Uterus (tissue), 3 donors: ENCODE measurements at regions not wholly inside any gene's neighbourhood (a gene's known extent, or its start where the extent isn't known, plus 50 kb on each side); places are given as distances from the start of the nearest gene placed in this dataset.

Experiments used
- DNase-seq, 2 donors: peaks; one replicate each; pipeline ENCODE4 v3.0.0-alpha.2; 2019 to 2020
- H3K27ac ChIP-seq, 2 donors: fragments of 200-600 bp; sonication (generic); 1 replicate in 1 of 2; 2 replicates in 1 of 2; pipeline ENCODE4 v1.5.1; 2016 to 2018
- H3K27me3 ChIP-seq, 2 donors: fragments of 200-600 bp; sonication (generic); one replicate each; pipeline ENCODE4 v1.5.1; 2018 to 2019; ENCODE audit warnings: control low read depth in 1 of 2
- H3K36me3 ChIP-seq, 2 donors: fragments of 200-600 bp; sonication (generic); one replicate each; pipeline ENCODE4 v1.5.1; 2019; ENCODE audit warnings: control low read depth in 1 of 2
- H3K4me1 ChIP-seq, 2 donors: fragments of 200-600 bp; sonication (generic); one replicate each; pipeline ENCODE4 v1.5.1; 2018 to 2019; ENCODE audit warnings: control low read depth in 1 of 2
- H3K4me3 ChIP-seq, 2 donors: fragments of 200-600 bp; sonication (generic); 1 replicate in 1 of 2; 2 replicates in 1 of 2; pipeline ENCODE4 v1.5.1; 2018 to 2019; ENCODE audit warnings: mild to moderate bottlenecking in 1 of 2
- H3K9me3 ChIP-seq, 2 donors: fragments of 200-600 bp; sonication (generic); one replicate each; pipeline ENCODE4 v1.5.1; 2019; ENCODE audit warnings: control low read depth in 1 of 2
- POLR2A ChIP-seq, 2 donors: fragments of 450-650 bp; IDR thresholded peaks; one replicate each; pipeline ENCODE4 v1.6.1; 2016; ENCODE audit warnings: antibody characterized with exemption in 2 of 2, mild to moderate bottlenecking in 1 of 2, moderate library complexity in 1 of 2
- intact Hi-C: fragments of 100-400 bp; cut with DNase I; formaldehyde crosslinking; loops from one replicate; pipeline ENCODE4 v1.15.1; 2023; ENCODE audit warnings: low total_unique reads
- TF ChIP-seq, protein P1 (sequence below), 4 experiments: fragments of 200-600 bp in 2 of 4; fragments of 450-650 bp in 2 of 4; sonication (generic) in 2 of 4; IDR thresholded peaks; one replicate each; pipeline ENCODE4 v1.5.1; 2016 to 2019; ENCODE audit warnings: antibody characterized with exemption in 4 of 4, mild to moderate bottlenecking in 2 of 4, moderate library complexity in 1 of 4
- donor health status: DM: yes; HTN: yes; CAD: no.

DNA sequence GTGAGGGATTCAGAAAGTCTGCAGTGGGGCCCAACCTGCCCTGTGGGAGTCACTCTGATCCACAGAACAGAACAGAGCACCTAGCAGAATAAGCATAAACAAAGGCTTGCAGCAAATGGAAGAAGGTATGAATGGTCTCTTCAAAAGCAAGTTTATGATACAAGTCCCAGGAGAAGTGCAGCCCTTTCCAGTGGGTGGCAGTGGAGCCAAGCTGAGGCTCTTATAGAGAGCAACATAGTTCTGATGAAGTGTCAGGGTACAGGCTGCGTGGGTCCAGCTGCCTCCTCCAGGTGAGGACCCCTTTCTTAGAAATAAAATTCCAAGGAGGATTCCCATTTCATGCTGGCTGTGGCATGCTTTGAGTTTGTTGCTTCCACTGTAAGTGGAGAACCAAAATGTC, 88.8 kb upstream of the PAK3 start:
- Histone ChIP-seq H3K4me3 (no peak overlapping the region), H3K36me3 (no peaks in the 10 kb centered on the region), H3K4me1 (no peaks in the 10 kb centered on the region), H3K27me3 (no peaks in the 10 kb centered on the region), H3K9me3 (no peaks in the 10 kb centered on the region), H3K27ac (no peak overlapping the region)
- intact Hi-C loops: no loop called here
- TF ChIP-seq, protein P1, sequence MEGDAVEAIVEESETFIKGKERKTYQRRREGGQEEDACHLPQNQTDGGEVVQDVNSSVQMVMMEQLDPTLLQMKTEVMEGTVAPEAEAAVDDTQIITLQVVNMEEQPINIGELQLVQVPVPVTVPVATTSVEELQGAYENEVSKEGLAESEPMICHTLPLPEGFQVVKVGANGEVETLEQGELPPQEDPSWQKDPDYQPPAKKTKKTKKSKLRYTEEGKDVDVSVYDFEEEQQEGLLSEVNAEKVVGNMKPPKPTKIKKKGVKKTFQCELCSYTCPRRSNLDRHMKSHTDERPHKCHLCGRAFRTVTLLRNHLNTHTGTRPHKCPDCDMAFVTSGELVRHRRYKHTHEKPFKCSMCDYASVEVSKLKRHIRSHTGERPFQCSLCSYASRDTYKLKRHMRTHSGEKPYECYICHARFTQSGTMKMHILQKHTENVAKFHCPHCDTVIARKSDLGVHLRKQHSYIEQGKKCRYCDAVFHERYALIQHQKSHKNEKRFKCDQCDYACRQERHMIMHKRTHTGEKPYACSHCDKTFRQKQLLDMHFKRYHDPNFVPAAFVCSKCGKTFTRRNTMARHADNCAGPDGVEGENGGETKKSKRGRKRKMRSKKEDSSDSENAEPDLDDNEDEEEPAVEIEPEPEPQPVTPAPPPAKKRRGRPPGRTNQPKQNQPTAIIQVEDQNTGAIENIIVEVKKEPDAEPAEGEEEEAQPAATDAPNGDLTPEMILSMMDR (IDR thresholded peaks at IDR 0.05): no peak
- no peak for TF ChIP-seq POLR2A (IDR thresholded peaks at IDR 0.05)
- no peak for DNase-seq

DNA sequence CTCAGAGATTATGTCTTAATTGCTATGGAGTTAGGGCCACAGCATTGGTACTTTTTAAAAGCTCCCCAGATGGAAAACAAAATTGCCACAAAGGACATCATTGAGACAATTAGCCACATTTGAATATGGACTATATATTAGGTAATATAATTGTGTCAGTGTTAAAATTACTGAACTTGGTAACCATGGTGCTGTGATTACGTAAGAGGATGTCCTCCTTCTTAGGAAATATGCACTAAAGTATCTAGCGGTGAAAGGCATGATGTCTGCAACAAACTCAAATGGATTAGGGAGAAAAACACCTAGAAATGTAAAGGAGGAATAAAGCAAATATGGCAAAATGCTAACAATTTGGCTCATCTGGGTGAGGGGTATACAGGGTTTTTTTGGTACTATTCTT, 89.9 kb upstream of the PAK3 start:
- no peaks in the 10 kb centered on the region for H3K9me3 ChIP-seq
- no peaks in the 10 kb centered on the region for H3K36me3 ChIP-seq
- no peak for DNase-seq
- intact Hi-C loops: no loop called here
- H3K27me3 ChIP-seq: no peaks in the 10 kb centered on the region
- H3K4me1 ChIP-seq: no peaks in the 10 kb centered on the region
- H3K27ac ChIP-seq: no peak overlapping the region
- no peak for TF ChIP-seq POLR2A (IDR thresholded peaks at IDR 0.05)
- TF ChIP-seq, protein P1 (IDR thresholded peaks at IDR 0.05): no peak
- no peak overlapping the region for H3K4me3 ChIP-seq

DNA sequence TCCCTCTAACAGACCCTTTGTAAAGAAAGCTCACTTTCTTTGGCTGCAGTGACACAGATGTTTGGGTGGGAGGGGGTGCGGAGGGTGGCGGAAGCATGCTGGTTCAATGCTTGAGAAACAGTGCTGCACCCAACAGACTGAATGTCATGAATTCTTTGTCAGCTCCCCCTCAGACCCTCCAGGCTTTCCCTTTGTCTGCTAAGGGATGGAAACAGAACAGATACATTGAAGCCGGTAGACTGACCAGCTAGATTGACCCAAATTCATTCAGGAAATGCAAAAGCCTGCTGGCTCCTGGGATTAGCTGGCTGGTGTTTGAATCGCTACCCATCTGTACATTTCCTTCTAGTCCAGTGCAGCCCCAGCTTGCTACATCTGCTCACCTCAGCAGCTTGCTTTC, 90.8 kb upstream of the PAK3 start:
- intact Hi-C loops: no loop called here
- H3K9me3 ChIP-seq: no peaks in the 10 kb centered on the region
- H3K27me3 ChIP-seq: no peaks in the 10 kb centered on the region
- TF ChIP-seq, protein P1 (IDR thresholded peaks at IDR 0.05): no peak
- no peak for TF ChIP-seq POLR2A (IDR thresholded peaks at IDR 0.05)
- H3K27ac ChIP-seq: no peak overlapping the region
- H3K4me1 ChIP-seq: no peaks in the 10 kb centered on the region
- H3K36me3 ChIP-seq: no peaks in the 10 kb centered on the region
- no peak for DNase-seq
- H3K4me3 ChIP-seq: no peak overlapping the region

DNA sequence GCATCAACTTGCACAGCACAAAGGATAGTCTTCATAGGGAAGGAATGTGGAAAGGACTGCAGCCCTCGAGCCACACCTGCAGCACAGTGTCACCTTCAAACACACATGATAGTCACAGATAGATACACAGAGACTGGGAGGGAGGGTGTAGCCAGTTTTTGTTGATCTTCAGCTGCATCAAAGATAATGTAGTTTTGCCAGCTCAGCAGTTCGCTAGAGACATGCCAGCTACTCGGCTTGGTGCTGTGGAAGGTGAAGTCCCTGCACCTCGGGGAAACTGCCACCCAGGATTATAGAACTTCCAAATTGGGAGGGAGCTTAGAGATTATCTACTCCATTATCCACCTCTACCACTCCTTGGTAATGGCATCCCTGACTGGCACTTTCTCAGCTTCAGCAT, 92.9 kb upstream of the PAK3 start:
- intact Hi-C loops: no loop called here
- Histone ChIP-seq H3K36me3 (no peaks in the 10 kb centered on the region), H3K27me3 (peaks cover 0 to 2% of the 10 kb centered on the region in 2 donors), H3K27ac (no peak overlapping the region), H3K4me1 (no peaks in the 10 kb centered on the region), H3K9me3 (no peaks in the 10 kb centered on the region), H3K4me3 (no peak overlapping the region)
- no peak for DNase-seq
- TF ChIP-seq POLR2A (IDR thresholded peaks at IDR 0.05): no peak
- TF ChIP-seq, protein P1 (IDR thresholded peaks at IDR 0.05): no peak

DNA sequence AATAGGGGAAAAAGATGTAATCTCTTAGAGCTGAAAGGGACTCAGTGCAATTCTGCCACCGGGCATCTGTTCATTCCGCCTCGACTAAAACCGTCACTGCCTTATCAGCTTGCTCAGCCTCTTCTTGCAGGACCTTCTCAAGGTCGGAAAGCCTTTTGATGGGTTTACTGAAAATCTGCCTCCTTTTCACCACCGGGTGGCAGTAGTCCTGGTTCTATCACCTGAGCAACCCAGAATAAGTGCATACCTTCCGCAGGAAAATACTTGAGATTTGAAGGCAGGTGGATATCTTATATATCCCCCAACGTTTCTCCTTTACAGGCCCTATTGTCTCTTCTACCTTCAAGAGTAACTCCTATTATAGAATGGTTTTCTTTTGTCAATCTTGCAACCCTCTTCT, 103.4 kb upstream of the PAK3 start:
- TF ChIP-seq POLR2A (IDR thresholded peaks at IDR 0.05): no peak
- TF ChIP-seq, protein P1 (IDR thresholded peaks at IDR 0.05): peak in 2 of 4 experiments; percentile 15 to 20
- intact Hi-C loops: no loop called here
- no peak overlapping the region for H3K27ac ChIP-seq
- H3K36me3 ChIP-seq: no peaks in the 10 kb centered on the region
- no peak for DNase-seq
- H3K9me3 ChIP-seq: no peaks in the 10 kb centered on the region
- H3K27me3 ChIP-seq: peaks cover 0 to 5% of the 10 kb centered on the region in 2 donors
- no peaks in the 10 kb centered on the region for H3K4me1 ChIP-seq
- no peak overlapping the region for H3K4me3 ChIP-seq
